Ecto neural progenitor cell (in vitro differentiated cells): ENCODE measurements at regions not wholly inside any gene's neighbourhood (a gene's known extent, or its start where the extent isn't known, plus 50 kb on each side); places are given as distances from the start of the nearest gene placed in this dataset.

Experiments
- DNase-seq: peaks from one replicate; pipeline ENCODE4 v3.0.0-alpha.2; 2018; ENCODE audit warnings: low spot score

DNA sequence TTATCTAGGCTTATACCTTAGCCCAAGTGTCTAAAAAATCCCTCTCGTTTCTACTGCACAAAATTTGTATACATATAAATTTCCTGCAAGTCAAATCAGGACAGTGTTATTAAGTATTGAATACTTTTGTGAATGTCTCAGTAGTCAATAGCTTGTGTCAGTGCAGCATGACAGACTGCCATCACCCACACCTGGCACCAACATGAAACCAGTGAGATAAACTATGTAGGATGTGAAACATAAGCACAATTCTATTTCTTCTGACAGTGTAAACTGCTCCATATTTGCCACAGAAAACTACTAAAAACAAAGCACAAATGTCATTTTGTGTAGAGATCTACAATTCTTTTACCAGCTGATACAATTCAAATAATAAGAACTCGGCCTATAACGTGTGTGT is 542.1 kb upstream of the LUZP2 start:
- no peak for DNase-seq

GRCh38 chr11:23956586-23956985 is 540.3 kb upstream of the LUZP2 start:
- no peak for DNase-seq

GRCh38 chr11:23957314-23957713 is 539.5 kb upstream of the LUZP2 start:
- DNase-seq, result no peak

DNA sequence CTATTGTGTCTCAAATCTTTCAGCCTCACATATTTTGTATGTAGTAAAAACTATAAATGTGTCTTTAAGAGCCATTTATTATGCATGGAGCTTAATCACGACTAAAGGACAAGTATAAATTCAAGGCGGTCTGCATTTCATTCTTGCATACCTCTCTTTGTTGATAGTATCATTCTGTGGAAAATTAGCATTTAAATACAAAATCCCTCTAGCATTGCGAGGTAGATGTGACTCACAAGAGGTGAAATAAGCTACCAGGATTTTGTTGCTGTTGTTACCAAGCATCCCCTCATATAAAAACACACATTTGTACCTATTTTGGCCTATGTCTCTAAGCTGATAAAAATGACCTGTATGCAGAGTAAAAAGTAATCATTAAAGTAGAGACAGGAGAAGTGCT is 537.4 kb upstream of the LUZP2 start:
- no peak for DNase-seq

- DNase-seq, result no peak
These were observed 535.1 kb upstream of the LUZP2 start for GRCh38 chr11:23961503-23962338.

DNA sequence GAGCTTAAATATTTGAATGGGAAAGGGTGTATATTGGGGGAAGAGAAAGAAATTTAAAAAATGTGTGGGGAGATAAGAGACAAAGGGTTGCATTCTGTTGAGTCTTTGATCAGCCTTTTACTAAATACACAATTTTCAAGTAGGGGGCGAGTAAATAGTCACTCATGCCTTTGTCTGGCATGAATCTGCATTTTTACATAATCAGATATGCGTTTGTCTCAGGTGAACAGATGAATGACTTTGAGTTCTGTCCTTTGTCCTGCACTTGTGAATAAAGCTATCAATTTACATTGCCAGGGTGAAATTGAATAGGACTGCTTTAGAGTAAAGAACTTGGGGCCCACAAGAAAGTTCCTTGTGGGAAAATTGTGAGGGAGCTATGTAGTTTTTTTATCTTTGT is 523.6 kb upstream of the LUZP2 start:
- DNase-seq, result no peak

DNA sequence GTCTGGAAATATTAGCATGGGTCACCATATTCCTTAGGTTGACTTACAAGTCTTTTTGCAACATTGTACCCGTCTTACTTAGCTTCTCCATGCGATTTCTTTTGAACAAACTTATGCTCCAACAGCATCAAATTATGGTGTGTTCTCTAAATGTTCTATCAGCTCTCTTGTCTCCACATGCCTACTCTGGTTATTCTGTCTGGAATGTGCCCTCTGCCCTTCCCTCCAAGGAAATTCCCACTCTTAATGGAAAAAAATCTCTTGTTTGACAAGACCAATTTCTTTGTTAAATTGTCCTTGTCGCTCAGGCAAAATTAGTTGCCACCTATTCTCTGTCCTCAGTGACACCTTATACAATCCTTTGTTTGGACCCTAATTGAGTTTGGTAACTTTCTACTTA is 522.8 kb upstream of the LUZP2 start:
- no peak for DNase-seq

GRCh38 chr11:23974601-23975000 is 522.3 kb upstream of the LUZP2 start:
- no peak for DNase-seq

GRCh38 chr11:23976426-23976825 is 520.4 kb upstream of the LUZP2 start:
- DNase-seq, result no peak

DNA sequence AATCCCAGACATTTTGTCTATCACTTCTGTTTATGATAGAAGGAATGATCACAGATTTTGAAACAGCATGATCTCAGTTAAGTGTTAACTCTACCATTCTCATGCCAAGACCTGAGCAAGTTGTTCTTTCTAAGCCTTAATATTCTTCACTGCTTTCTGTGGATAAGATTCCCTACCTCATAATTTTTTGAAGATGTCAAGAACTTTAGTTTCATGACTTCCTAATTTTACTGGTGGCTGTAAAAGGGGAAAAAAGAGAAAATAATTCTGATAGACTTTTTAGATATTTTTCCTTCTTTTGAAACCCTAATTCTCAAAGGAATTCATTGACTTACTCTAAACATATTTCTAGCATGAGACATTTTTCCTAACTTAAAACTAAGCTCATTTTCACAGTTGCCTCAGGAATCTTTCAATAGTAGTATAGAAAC is 520.0 kb upstream of the LUZP2 start:
- no peak for DNase-seq

GRCh38 chr11:23988381-23989006 is 508.4 kb upstream of the LUZP2 start:
- DNase-seq, result no peak

DNA sequence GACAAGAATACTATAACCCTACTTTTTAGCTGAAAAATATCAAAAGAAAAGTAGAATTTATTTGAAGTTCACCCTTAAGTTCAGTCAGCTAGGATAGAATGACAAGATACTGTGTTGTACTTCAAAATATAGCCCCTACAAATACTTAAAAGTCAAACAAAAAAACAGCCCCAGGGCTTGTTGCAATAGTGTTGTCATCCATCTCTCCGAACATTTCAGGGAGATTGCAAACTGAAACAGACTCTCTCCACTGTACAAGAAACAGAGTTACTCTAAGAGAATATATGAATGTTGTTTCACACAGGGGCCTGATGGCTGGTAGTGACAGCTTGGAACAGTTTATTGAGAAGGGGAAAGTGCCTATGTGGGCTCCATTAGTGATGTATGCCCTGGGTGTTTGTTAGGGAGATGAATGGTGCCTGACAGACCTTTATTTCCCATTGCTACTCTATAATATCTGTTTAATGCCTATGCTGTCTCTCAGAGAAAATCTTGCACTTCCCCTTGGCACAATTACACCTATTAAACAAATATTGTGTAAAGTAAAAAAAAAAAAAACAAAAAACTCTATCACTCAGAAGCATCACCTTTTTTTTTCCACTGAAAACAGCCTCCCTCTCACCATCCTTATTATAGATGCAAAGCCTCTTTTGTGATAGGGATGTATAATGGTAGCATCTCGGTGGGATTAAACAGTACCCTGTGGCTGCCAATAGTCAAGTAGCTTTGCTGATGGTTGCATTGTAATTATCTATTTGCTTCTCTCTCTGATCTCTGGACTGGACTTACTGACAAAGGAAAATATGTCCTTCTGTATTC is 506.3 kb upstream of the LUZP2 start:
- DNase-seq, result no peak

DNA sequence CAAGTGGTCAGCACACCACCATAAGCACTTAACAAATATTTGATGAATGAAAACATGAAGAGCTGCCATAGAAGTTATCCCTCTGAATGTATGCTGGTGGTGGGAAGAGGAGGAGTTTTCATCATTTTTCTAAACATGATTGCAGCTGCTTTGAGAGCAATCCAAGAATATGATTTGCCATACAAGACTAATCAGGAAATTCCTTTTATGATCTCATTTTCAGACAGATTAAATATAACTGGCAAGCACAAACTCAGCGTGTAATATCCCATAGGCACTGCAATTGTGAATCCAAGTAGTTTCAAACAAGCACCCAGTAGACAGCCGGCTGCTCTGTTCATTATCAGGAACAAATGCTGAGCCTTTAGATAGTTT is 505.7 kb upstream of the LUZP2 start:
- no peak for DNase-seq

GRCh38 chr11:23995891-23996290 is 501.0 kb upstream of the LUZP2 start:
- DNase-seq, result no peak

- no peak for DNase-seq
These were observed 499.5 kb upstream of the LUZP2 start for GRCh38 chr11:23997356-23997755.

DNA sequence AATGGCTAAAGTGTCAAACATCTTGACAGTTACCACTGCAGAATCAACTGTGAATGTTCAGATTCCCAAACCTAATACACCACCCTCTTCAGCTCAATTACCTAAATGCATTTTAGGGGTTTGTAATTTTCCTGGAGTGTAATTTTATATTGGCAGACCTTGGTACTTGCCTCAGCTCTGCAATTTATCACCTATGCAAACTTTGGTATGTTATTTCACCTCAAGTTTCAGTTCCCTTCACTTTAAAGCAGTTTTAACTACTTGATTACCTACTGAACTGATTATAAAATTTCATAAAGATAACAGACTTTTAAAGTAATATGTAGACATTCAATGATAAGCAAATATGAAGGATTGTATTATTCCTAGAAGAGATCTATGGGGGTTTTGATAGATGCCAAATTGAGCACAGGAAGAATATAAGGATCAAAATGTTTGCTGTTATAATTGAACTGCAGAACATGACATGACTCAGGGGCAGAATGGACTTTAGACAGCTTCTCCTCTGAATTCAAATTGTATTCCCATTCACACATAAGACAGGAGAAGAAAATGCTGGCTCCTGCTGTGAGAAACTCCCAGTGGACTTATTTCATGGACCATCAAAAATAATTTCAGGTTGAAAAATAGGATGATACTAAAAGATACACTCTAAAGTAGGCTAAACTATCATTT is 491.5 kb upstream of the LUZP2 start:
- DNase-seq, result no peak

DNA sequence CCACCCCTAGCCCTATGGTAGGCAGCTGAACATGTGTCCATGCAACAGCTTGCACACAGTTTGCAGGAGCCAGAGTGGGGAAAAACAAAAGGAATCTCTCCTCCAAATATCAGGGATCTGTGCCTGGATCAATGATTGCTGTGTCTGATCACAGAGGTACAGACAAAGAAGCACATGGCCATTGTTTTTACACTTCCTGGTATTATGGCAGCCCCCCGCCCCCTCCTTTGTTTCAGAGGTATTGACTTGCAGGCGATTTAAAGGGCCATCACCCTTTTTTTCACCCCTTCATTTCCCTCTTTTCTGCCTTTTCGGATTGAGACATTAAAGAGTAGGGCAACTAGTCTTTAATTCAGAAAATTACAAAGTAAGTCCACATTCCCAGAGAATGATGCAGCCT is 453.0 kb upstream of the LUZP2 start:
- no peak for DNase-seq

DNA sequence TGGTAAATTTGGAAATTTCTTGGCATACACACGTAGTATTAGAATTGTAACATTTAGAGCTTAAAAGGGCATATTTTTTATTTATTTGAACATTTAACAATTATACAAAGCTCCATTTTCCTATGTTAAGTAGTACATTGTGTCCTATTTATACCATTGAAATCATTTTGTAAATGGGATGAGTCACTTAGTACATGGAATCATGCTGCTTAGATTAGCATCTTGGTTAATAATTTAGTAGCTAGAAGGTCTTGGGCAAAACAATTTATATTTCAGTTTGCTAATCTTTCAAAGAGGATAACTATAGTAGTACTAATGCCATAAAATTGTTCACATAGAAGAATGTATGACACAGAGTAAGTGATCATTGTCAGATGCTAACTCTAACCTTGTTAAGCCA is 450.1 kb upstream of the LUZP2 start:
- DNase-seq, result no peak

DNA sequence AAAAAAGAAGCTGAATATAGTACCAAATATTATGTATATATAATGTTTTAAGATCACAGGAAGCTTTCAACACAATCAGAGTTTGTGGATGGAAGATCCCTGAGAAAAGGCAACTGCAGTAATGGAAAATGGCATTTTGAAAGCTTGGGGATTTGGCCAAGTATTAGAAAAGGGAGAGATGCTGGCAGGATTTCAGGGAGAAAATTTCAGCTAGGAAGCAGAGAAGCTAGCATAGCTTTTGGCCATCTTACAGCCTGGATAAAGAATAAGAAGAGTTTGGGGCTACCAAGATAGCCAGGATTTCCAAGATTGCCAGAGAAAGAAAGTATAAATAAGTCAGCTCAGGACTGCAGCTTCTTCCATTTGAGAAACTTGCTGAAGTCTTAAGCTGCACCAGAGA is 440.8 kb upstream of the LUZP2 start:
- no peak for DNase-seq

GRCh38 chr11:24060125-24060524 is 436.7 kb upstream of the LUZP2 start:
- DNase-seq, result no peak

GRCh38 chr11:24064309-24064903 is 432.4 kb upstream of the LUZP2 start:
- DNase-seq, result peak; percentile 43

GRCh38 chr11:24068197-24068596 is 428.7 kb upstream of the LUZP2 start:
- DNase-seq, result no peak
